Lower leg skin (tissue), 4 donors: ENCODE measurements at regions not wholly inside any gene's neighbourhood (a gene's known extent, or its start where the extent isn't known, plus 50 kb on each side); places are given as distances from the start of the nearest gene placed in this dataset.

Source experiments
- DNase-seq, 2 donors: peaks; one replicate each; pipeline ENCODE4 v3.0.0-alpha.2; 2019; ENCODE audit warnings: low spot score in 2 of 2
- H3K4me3 ChIP-seq: fragments of 200-600 bp; sonication (generic); 2 replicates; pipeline ENCODE4 v1.5.1; 2017; ENCODE audit warnings: mild to moderate bottlenecking, low read depth; ENCODE audit not compliant: poor library complexity, severe bottlenecking
- CTCF ChIP-seq, 3 donors: fragments of 450-650 bp; IDR thresholded peaks; one replicate each; pipeline ENCODE4 v1.5.1; 2016; ENCODE audit warnings: antibody characterized with exemption in 3 of 3, mild to moderate bottlenecking in 3 of 3, moderate library complexity in 2 of 3
- POLR2A ChIP-seq, 2 donors: fragments of 450-650 bp; IDR thresholded peaks; one replicate each; pipeline ENCODE4 v1.6.1; 2016 to 2017; ENCODE audit warnings: antibody characterized with exemption in 2 of 2, mild to moderate bottlenecking in 1 of 2, moderate library complexity in 1 of 2
- WGBS, 2 donors: methylation state at CpG; one replicate each; pipeline ENCODE4 v1.1.5; 2018; 5-methylcytosine and 5-hydroxymethylcytosine counted together
- intact Hi-C: fragments of 100-400 bp; cut with DNase I; formaldehyde crosslinking; loops from one replicate; pipeline ENCODE4 v1.15.0; 2023; ENCODE audit warnings: low total_unique reads

- peak in 1 of 2 donors; percentile 37 for DNase-seq
- H3K4me3 ChIP-seq: no peak overlapping the region
- no peak for TF ChIP-seq POLR2A (IDR thresholded peaks at IDR 0.05)
- no peak for TF ChIP-seq CTCF (IDR thresholded peaks at IDR 0.05)
- WGBS, 2 donors: 51 to 66% methylated on average over 8 of the region's 8 CpGs
- intact Hi-C loops: no loop called here
Measured at GRCh38 chr1:30146448-30146847, 576.9 kb downstream of the MATN1 start.

- TF ChIP-seq CTCF (IDR thresholded peaks at IDR 0.05) (no peak), POLR2A (IDR thresholded peaks at IDR 0.05) (no peak)
- peak in 1 of 2 donors; percentile 48 for DNase-seq
- H3K4me3 ChIP-seq: no peak overlapping the region
- WGBS, 2 donors: 58 to 66% methylated on average over 4 of the region's 4 CpGs
- intact Hi-C loops: no loop called here
Measured at GRCh38 chr1:30145723-30146303, 577.6 kb downstream of the MATN1 start.

- no peak for DNase-seq
- WGBS, 2 donors: 87 to 90% methylated on average over 1 of the region's 1 CpG
- H3K4me3 ChIP-seq: no peak overlapping the region
- TF ChIP-seq POLR2A (IDR thresholded peaks at IDR 0.05): no peak
- TF ChIP-seq CTCF (IDR thresholded peaks at IDR 0.05): no peak
- intact Hi-C loops: no loop called here
Measured at GRCh38 chr1:30144831-30145230, 578.6 kb downstream of the MATN1 start.

- TF ChIP-seq POLR2A (IDR thresholded peaks at IDR 0.05) (no peak), CTCF (IDR thresholded peaks at IDR 0.05) (no peak)
- 60% methylated on average over 1 of the region's 1 CpG; no CpG with 5 or more reads in 1 of the 2 donors for WGBS, 2 donors
- H3K4me3 ChIP-seq: no peak overlapping the region
- no peak for DNase-seq
- intact Hi-C loops: no loop called here
Measured at GRCh38 chr1:30143517-30143916, 579.9 kb downstream of the MATN1 start.

- intact Hi-C loops: no loop called here
- TF ChIP-seq POLR2A (IDR thresholded peaks at IDR 0.05) (no peak), CTCF (IDR thresholded peaks at IDR 0.05) (no peak)
- no peak overlapping the region for H3K4me3 ChIP-seq
- DNase-seq: peak in 1 of 2 donors; percentile 61
- 81 to 86% methylated on average over 7 of the region's 7 CpGs for WGBS, 2 donors
Measured at GRCh38 chr1:30140566-30140965, 582.8 kb downstream of the MATN1 start.

- TF ChIP-seq POLR2A (IDR thresholded peaks at IDR 0.05) (no peak), CTCF (IDR thresholded peaks at IDR 0.05) (no peak)
Measured at GRCh38 chr1:30138891-30139290, 584.5 kb downstream of the MATN1 start.

More at GRCh38 chr1:30138891-30139290, 584.5 kb downstream of the MATN1 start:
- intact Hi-C loops: no loop called here
- 86 to 91% methylated on average over 5 of the region's 5 CpGs for WGBS, 2 donors
- no peak overlapping the region for H3K4me3 ChIP-seq
- DNase-seq: peak in 1 of 2 donors; percentile 57
